ENCODE measurements at regions not wholly inside any gene's neighbourhood (a gene's known extent, or its start where the extent isn't known, plus 50 kb on each side); places are given as distances from the start of the nearest gene placed in this dataset.
A peak's percentile ranks its signal among the peaks of the same experiment; 100 is the strongest.

DNA sequence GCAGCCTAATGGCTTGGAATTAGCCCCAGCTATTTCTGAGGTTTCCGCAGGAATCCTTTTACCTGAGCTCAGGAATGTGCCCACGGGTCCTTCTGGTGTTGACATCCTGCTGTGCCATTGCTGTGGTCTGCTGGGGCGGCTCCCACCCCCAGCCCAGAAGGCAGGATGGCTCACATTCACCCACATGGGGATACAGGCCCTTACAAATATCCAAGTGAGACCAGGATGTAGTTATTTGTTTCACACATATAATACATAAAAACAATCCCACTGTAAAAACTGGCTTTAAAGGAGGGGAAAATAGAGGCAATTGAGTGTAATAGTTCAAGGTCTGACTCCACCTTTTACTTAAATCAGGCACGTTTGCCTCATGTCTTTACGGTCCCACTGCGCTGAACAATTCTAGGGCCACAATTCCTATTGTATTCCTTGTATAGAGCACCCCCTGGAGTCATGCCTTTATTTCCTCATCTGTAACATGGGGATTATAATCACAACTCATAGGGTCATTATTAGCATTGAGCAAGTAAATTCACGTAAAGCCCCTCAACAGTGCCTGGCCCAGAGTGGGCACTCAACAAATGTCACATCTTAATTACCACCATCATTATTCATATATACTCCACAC, 57.2 kb upstream of the FICD start:
- H3K4me3 ChIP-seq (ENCODE audit: low read depth in 2 of 2, low read length in 1 of 2) = no peak overlapping the region
- no peaks in the 10 kb centered on the region for H3K9me2 ChIP-seq
- H3K4me1 ChIP-seq (ENCODE audit: control insufficient read depth in 1 of 2, insufficient read depth in 2 of 2, low read depth in 1 of 2, low read length in 1 of 2) = peaks cover 0 to 14% of the 10 kb centered on the region in 2 experiments; a peak in 2 of 4 replicates
- WGBS (ENCODE audit: low lambda C conversion rate) = 21% methylated on average over 5 of the region's 7 CpGs
- H3K79me2 ChIP-seq (ENCODE audit: insufficient read depth) = no peaks in the 10 kb centered on the region
- H3K4me2 ChIP-seq = no peak overlapping the region
- TF ChIP-seq RCOR1 (IDR thresholded peaks at IDR 0.05; ENCODE audit: low read length) (no peak), RAD21 (IDR thresholded peaks at IDR 0.05; ENCODE audit: low read length) (peak; percentile 60)
- ChIA-PET CTCF (interaction anchor here (0.7 to 4.0 kb wide), 66 partner anchors 10 to 539 kb away, joined by 3 to 41 read pairs (median 6); partner anchors contain the start of genes FICD and WSCD2), POLR2A (interaction anchor here (0.6 kb wide), 1 partner anchor 614 kb away, joined by 3 read pairs; no protein-coding TSS in a partner anchor)
- H4K20me1 ChIP-seq (ENCODE audit: insufficient read depth) = no peaks in the 10 kb centered on the region
- H3K36me3 ChIP-seq (replicated peaks in 1 of 2; ENCODE audit: control insufficient read depth in 1 of 2, insufficient read depth in 2 of 2, low read length in 1 of 2) = no peaks in the 10 kb centered on the region
- H3F3A ChIP-seq (replicated peaks; ENCODE audit: insufficient read depth) = no peaks in the 10 kb centered on the region
- H3K27ac ChIP-seq (ENCODE audit: low read depth in 2 of 2, low read length in 1 of 2) = peak overlapping the region in 1 of 2 experiments; percentile 67; a peak in 2 of 4 replicates
- DNase-seq = no peak
- no peak overlapping the region for H2AFZ ChIP-seq (ENCODE audit: low read depth)
- H3K27me3 ChIP-seq (ENCODE audit: insufficient read depth) = no peaks in the 10 kb centered on the region
- H3K9ac ChIP-seq = no peak overlapping the region
- no peaks in the 10 kb centered on the region for H3K9me3 ChIP-seq

DNA sequence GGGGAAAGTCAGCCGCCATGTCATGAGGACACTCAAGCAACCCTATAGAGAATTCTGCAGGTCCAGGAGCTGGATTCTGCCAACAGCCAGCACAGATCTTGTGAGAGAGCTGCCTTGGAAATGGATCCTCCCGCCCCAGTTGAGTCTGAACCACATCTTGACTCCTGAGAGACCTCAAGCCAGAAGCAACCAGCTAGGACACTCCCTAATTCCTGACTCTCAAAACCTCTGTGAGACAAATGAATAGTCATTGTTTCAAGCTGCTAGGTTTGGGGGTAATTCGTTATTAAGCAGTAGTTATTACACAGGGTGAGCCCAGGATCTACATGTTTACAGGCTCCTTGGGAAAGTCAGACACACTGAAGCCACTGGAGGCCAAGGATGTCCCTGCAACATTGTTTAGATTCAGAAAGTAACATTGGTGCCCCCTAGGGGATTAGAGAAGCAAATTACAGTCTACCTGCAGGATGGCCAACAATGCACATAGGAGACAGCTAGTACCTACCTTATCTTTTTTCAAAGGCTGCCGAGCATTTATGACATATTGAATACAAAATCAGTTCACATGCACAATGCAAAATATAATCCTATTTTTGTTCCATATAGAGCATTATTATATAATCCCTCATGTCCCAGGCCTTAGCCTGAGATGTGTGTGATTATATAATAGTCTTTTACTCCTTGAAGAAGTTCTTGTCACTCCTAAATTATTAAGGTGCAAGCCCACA, 57.9 kb upstream of the FICD start:
- H3K79me2 ChIP-seq (ENCODE audit: insufficient read depth) = no peaks in the 10 kb centered on the region
- H3K4me2 ChIP-seq = no peak overlapping the region
- CTCF ChIA-PET = interaction anchor here (0.7 to 4.0 kb wide), 68 partner anchors 9 to 539 kb away, joined by 3 to 41 read pairs (median 5); partner anchors contain the start of genes FICD and WSCD2
- H3F3A ChIP-seq (replicated peaks; ENCODE audit: insufficient read depth) = no peaks in the 10 kb centered on the region
- H3K27me3 ChIP-seq (ENCODE audit: insufficient read depth) = no peaks in the 10 kb centered on the region
- no peaks in the 10 kb centered on the region for H3K36me3 ChIP-seq (replicated peaks in 1 of 2; ENCODE audit: control insufficient read depth in 1 of 2, insufficient read depth in 2 of 2, low read length in 1 of 2)
- H3K4me3 ChIP-seq (ENCODE audit: low read depth in 2 of 2, low read length in 1 of 2) = no peak overlapping the region
- WGBS (ENCODE audit: low lambda C conversion rate) = 28% methylated on average over 4 of the region's 4 CpGs
- no peaks in the 10 kb centered on the region for H4K20me1 ChIP-seq (ENCODE audit: insufficient read depth)
- POLR2A ChIA-PET = interaction anchor here (0.6 kb wide), 1 partner anchor 614 kb away, joined by 3 read pairs; no protein-coding TSS in a partner anchor
- H2AFZ ChIP-seq (ENCODE audit: low read depth) = no peak overlapping the region
- TF ChIP-seq, protein P1, sequence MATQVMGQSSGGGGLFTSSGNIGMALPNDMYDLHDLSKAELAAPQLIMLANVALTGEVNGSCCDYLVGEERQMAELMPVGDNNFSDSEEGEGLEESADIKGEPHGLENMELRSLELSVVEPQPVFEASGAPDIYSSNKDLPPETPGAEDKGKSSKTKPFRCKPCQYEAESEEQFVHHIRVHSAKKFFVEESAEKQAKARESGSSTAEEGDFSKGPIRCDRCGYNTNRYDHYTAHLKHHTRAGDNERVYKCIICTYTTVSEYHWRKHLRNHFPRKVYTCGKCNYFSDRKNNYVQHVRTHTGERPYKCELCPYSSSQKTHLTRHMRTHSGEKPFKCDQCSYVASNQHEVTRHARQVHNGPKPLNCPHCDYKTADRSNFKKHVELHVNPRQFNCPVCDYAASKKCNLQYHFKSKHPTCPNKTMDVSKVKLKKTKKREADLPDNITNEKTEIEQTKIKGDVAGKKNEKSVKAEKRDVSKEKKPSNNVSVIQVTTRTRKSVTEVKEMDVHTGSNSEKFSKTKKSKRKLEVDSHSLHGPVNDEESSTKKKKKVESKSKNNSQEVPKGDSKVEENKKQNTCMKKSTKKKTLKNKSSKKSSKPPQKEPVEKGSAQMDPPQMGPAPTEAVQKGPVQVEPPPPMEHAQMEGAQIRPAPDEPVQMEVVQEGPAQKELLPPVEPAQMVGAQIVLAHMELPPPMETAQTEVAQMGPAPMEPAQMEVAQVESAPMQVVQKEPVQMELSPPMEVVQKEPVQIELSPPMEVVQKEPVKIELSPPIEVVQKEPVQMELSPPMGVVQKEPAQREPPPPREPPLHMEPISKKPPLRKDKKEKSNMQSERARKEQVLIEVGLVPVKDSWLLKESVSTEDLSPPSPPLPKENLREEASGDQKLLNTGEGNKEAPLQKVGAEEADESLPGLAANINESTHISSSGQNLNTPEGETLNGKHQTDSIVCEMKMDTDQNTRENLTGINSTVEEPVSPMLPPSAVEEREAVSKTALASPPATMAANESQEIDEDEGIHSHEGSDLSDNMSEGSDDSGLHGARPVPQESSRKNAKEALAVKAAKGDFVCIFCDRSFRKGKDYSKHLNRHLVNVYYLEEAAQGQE (IDR thresholded peaks at IDR 0.05; ENCODE audit: low read depth, low read length) = no peak
- TF ChIP-seq TCF12 (IDR thresholded peaks at IDR 0.05) = no peak
- TF ChIP-seq RAD21 (IDR thresholded peaks at IDR 0.05; ENCODE audit: low read length) = peak; percentile 93
- TF ChIP-seq EZH2phosphoT487 (IDR thresholded peaks at IDR 0.05; ENCODE audit: borderline replicate concordance, low read depth) = no peak
- TF ChIP-seq, protein P2, sequence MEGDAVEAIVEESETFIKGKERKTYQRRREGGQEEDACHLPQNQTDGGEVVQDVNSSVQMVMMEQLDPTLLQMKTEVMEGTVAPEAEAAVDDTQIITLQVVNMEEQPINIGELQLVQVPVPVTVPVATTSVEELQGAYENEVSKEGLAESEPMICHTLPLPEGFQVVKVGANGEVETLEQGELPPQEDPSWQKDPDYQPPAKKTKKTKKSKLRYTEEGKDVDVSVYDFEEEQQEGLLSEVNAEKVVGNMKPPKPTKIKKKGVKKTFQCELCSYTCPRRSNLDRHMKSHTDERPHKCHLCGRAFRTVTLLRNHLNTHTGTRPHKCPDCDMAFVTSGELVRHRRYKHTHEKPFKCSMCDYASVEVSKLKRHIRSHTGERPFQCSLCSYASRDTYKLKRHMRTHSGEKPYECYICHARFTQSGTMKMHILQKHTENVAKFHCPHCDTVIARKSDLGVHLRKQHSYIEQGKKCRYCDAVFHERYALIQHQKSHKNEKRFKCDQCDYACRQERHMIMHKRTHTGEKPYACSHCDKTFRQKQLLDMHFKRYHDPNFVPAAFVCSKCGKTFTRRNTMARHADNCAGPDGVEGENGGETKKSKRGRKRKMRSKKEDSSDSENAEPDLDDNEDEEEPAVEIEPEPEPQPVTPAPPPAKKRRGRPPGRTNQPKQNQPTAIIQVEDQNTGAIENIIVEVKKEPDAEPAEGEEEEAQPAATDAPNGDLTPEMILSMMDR (IDR thresholded peaks at IDR 0.05) = peak; percentile 66
- no peak for TF ChIP-seq POLR2AphosphoS5 (IDR thresholded peaks at IDR 0.05; ENCODE audit: low read depth, low read length)
- peak; percentile 77 for TF ChIP-seq SMC3 (IDR thresholded peaks at IDR 0.05; ENCODE audit: low read depth, low read length)
- no peak for TF ChIP-seq MXI1 (IDR thresholded peaks at IDR 0.05; ENCODE audit: low read depth, low read length)
- TF ChIP-seq, protein P3, sequence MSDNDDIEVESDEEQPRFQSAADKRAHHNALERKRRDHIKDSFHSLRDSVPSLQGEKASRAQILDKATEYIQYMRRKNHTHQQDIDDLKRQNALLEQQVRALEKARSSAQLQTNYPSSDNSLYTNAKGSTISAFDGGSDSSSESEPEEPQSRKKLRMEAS (IDR thresholded peaks at IDR 0.05; ENCODE audit: low read depth) = no peak
- TF ChIP-seq RXRA (IDR thresholded peaks at IDR 0.05; ENCODE audit: borderline replicate concordance, low read depth) = no peak
- TF ChIP-seq RCOR1 (IDR thresholded peaks at IDR 0.05; ENCODE audit: low read length) = 0 out of 2 replicates have a peak, but pooled peaks have one; percentile 12
- no peak for TF ChIP-seq GATA2 (CRISPR knock-in tag; IDR thresholded peaks at IDR 0.05)
- peak overlapping the region in 1 of 2 experiments; percentile 90; a peak in 2 of 4 replicates for H3K27ac ChIP-seq (ENCODE audit: low read depth in 2 of 2, low read length in 1 of 2)
- peaks cover 0 to 14% of the 10 kb centered on the region in 2 experiments; a peak in 2 of 4 replicates for H3K4me1 ChIP-seq (ENCODE audit: control insufficient read depth in 1 of 2, insufficient read depth in 2 of 2, low read depth in 1 of 2, low read length in 1 of 2)
- no peak overlapping the region for H3K9ac ChIP-seq
- H3K9me3 ChIP-seq = no peaks in the 10 kb centered on the region
- H3K9me2 ChIP-seq = no peaks in the 10 kb centered on the region
- DNase-seq = peak; percentile 68

All from SK-N-SH (cell line).